ENCODE measurements at regions not wholly inside any gene's neighbourhood (a gene's known extent, or its start where the extent isn't known, plus 50 kb on each side); places are given as distances from the start of the nearest gene placed in this dataset.

GRCh38 chr3:24663406-24663805, 168.8 kb upstream of the THRB start (continued):
- 0 out of 2 replicates have a peak, but pooled peaks have one; percentile 18 for TF ChIP-seq SMC3 (conservative IDR thresholded peaks at IDR 0.05; ENCODE audit: insufficient read depth, low read depth, low read length)

GRCh38 chr3:24668039-24668438, 173.4 kb upstream of the THRB start:
- BruUV-seq (replicated peaks), result no TSS peak
- no peaks in the 10 kb centered on the region for H3K79me2 ChIP-seq (ENCODE audit: control insufficient read depth, insufficient read depth, low read length)

More at GRCh38 chr3:24668039-24668438, 173.4 kb upstream of the THRB start:
- Histone ChIP-seq H3K9ac (ENCODE audit: insufficient read depth in 1 of 2, low read depth in 2 of 2, low read length in 2 of 2) (no peak overlapping the region), H3K4me3 (no peak overlapping the region), H3K9me3 (replicated peaks; ENCODE audit: control insufficient read depth, insufficient read depth, low read depth, low read length) (no peaks in the 10 kb centered on the region), H3K27me3 (ENCODE audit: control insufficient read depth in 2 of 2, insufficient read depth in 2 of 2, low read length in 2 of 2) (no peaks in the 10 kb centered on the region; a peak in 1 of 5 replicates), H3K36me3 (ENCODE audit: control insufficient read depth, insufficient read depth, low read length) (no peaks in the 10 kb centered on the region), H3K4me1 (replicated peaks in 1 of 2; ENCODE audit: control insufficient read depth in 2 of 2, insufficient read depth in 2 of 2, low read length in 2 of 2) (no peaks in the 10 kb centered on the region), H3K4me2 (ENCODE audit: insufficient read depth, low read length) (no peak overlapping the region), H3K27ac (ENCODE audit: extremely low read depth, low read depth, low read length) (no peak overlapping the region), H2AFZ (ENCODE audit: low read depth, low read length) (no peak overlapping the region), H4K20me1 (replicated peaks; ENCODE audit: control insufficient read depth, insufficient read depth, low read length) (no peaks in the 10 kb centered on the region), H3K9me1 (ENCODE audit: control insufficient read depth, insufficient read depth, low read length) (no peaks in the 10 kb centered on the region)
- ChIA-PET POLR2A (no interaction called here), CTCF (ENCODE audit: low intra/inter-chr PET ratio) (no interaction called here)
- TF ChIP-seq ZNF518B (CRISPR knock-in tag; IDR thresholded peaks at IDR 0.05), result no peak
- no peak for TF ChIP-seq E2F1 (CRISPR knock-in tag; IDR thresholded peaks at IDR 0.05)
- 2% methylated on average over 3 of the region's 3 CpGs for WGBS (ENCODE audit: insufficient coverage, low coverage, missing lambda C conversion rate)
- DNase-seq (ENCODE audit: extremely low read depth in 1 of 4, low spot score in 3 of 4) (no peak), FAIRE-seq (no peak), ATAC-seq (no peak)
- intact Hi-C loops (cut with micrococcal nuclease) (no loop called here), in situ Hi-C loops (cut with MboI) (no loop called here)

Data from K562 (cell line).